ENCODE measurements at regions not wholly inside any gene's neighbourhood (a gene's known extent, or its start where the extent isn't known, plus 50 kb on each side); places are given as distances from the start of the nearest gene placed in this dataset.
"Not testable (repeated sequence)": the region's sequence is repeated elsewhere in the genome, so short reads cannot be mapped to it uniquely, and the experiment has no call there.

DNA sequence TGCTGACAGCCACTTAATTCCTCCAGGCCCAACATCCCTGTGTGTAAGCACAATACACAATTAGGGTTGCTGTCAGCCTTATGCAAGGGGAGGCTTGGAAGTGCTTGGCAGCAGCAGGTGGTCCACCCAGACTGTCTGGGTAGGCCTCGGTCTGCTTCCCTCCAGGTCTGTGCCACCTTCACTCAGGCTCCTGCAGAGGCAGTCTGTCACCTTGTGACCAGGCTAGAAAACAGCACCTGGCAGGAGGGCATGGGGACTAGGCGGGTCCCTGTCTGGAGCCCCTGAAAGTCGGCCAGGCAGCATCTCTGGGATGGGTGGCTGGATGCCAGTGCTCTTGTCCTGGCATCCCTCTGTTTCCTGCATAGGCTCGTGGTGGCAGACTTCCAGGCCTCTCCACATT lies 578.1 kb downstream of the KCNJ18 start:
- DNase-seq (ENCODE audit: low read depth, low spot score) = no peak
- TF ChIP-seq, protein P1, sequence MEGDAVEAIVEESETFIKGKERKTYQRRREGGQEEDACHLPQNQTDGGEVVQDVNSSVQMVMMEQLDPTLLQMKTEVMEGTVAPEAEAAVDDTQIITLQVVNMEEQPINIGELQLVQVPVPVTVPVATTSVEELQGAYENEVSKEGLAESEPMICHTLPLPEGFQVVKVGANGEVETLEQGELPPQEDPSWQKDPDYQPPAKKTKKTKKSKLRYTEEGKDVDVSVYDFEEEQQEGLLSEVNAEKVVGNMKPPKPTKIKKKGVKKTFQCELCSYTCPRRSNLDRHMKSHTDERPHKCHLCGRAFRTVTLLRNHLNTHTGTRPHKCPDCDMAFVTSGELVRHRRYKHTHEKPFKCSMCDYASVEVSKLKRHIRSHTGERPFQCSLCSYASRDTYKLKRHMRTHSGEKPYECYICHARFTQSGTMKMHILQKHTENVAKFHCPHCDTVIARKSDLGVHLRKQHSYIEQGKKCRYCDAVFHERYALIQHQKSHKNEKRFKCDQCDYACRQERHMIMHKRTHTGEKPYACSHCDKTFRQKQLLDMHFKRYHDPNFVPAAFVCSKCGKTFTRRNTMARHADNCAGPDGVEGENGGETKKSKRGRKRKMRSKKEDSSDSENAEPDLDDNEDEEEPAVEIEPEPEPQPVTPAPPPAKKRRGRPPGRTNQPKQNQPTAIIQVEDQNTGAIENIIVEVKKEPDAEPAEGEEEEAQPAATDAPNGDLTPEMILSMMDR (IDR thresholded peaks at IDR 0.05; ENCODE audit: insufficient read depth, low read length, missing control alignments) = no peak
- H3K4me3 ChIP-seq (ENCODE audit: low read depth, low read length) = no peak overlapping the region
- POLR2A ChIA-PET = no interaction called here
- CTCF ChIA-PET = no interaction called here

DNA sequence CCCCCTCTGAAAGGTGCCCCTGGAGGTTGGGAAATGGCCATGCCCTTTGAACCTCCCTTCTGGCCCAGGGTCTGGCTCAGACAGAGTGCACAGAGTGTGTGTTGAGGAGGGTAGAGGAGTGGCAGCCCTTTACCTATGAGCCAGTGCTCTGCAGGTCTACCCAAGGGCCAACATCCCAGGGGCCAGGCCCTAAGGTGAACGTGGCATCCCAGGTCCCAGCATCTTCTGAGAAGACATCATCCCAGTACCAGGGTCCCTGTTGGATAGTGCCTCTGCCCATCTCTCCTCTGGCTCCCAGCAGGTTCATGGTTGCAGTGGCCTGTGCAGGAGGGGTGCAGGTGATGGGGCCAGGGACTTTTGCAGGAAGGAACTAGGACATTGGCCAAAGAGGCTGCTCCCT lies 578.5 kb downstream of the KCNJ18 start:
- CTCF ChIA-PET; DNase-seq (ENCODE audit: low read depth, low spot score); POLR2A ChIA-PET; H3K4me3 ChIP-seq (ENCODE audit: low read depth, low read length): not testable (repeated sequence)

DNA sequence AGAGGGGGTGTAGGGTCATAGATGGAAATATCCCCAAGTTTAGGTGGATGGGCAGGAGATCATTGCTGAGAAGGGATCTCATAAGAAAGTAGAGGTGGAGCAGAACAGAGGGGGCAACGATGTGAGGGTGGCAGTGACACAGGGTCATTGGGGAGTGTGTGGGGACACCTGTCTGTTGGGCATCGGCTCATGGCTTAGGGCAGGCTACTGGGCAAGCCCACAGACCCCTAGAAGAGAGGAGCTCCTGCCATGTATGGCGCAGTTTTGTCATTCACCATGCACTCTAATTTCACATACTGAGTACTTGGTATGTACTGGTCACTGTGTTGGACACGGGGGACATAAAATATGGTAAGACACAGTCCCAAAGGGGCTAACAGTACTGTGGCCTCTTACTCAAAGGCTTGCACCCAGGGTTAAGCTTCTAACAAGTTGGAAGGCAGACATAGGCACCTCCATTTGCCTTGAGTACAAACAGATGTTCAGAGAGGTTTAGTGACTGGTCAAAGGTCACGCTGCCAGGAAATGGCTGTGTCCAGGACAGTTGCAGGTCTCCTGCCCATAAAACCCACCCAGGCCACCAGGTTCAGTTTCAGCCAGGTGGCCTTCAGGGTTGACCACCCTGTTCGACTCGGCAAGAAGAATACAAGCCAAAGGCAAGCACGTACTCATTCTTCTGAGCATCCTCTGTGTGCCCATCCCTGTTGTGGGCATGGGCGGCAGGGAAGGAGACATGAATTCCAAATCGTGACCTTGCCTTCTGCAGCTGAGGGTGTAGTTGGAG lies 580.2 kb downstream of the KCNJ18 start:
- ChIA-PET POLR2A (no interaction called here), CTCF (no interaction called here)
- H3K4me3 ChIP-seq (ENCODE audit: low read depth, low read length) = no peak overlapping the region
- TF ChIP-seq, protein P1 (IDR thresholded peaks at IDR 0.05; ENCODE audit: insufficient read depth, low read length, missing control alignments) = no peak
- DNase-seq (ENCODE audit: low read depth, low spot score) = no peak

DNA sequence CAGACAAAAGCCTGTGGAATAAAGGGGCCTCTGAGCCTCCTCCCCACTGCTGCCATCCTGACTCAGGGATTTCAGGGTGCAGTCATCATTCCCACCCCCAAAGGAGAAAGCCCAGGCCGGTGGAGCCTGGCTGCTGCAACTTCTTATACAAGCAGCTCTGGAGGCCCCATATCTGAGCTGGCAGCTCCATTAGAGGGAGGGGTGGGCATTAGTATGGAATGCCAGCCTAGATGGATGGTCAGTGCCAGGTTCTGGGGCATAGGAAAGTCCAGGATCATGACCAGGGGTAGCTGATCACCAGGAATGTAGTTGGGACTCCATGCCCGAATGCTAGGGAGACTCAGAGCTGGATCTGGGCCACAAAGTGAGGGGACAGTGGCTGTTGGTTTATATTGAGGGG lies 581.0 kb downstream of the KCNJ18 start:
- DNase-seq (ENCODE audit: low read depth, low spot score) = no peak
- POLR2A ChIA-PET = no interaction called here
- CTCF ChIA-PET = no interaction called here
- no peak overlapping the region for H3K4me3 ChIP-seq (ENCODE audit: low read depth, low read length)
- TF ChIP-seq, protein P1 (IDR thresholded peaks at IDR 0.05; ENCODE audit: insufficient read depth, low read length, missing control alignments) = no peak

DNA sequence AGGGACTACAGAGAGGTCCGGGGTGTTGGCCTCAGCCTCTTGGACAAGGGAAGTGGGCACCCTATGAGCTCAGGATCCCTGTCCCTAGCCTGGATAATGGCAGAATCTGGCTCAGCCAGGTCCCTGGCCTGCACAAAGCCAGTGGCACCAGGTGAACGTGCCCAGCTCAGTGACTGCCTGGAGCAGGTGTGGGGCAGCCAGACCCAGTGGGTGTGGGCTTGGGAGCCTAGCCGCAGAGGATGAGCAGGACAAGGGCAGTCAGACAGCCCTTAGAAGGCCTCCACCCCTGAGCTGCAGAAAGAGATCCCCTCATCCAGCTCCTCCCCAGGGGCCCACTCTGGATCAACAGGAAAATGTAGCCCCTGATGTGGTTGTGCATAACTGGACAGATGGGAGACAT lies 585.3 kb downstream of the KCNJ18 start:
- TF ChIP-seq, protein P1 (IDR thresholded peaks at IDR 0.05; ENCODE audit: insufficient read depth, low read length, missing control alignments) = no peak
- ChIA-PET CTCF (no interaction called here), POLR2A (no interaction called here)
- no peak for DNase-seq (ENCODE audit: low read depth, low spot score)
- no peak overlapping the region for H3K4me3 ChIP-seq (ENCODE audit: low read depth, low read length)

DNA sequence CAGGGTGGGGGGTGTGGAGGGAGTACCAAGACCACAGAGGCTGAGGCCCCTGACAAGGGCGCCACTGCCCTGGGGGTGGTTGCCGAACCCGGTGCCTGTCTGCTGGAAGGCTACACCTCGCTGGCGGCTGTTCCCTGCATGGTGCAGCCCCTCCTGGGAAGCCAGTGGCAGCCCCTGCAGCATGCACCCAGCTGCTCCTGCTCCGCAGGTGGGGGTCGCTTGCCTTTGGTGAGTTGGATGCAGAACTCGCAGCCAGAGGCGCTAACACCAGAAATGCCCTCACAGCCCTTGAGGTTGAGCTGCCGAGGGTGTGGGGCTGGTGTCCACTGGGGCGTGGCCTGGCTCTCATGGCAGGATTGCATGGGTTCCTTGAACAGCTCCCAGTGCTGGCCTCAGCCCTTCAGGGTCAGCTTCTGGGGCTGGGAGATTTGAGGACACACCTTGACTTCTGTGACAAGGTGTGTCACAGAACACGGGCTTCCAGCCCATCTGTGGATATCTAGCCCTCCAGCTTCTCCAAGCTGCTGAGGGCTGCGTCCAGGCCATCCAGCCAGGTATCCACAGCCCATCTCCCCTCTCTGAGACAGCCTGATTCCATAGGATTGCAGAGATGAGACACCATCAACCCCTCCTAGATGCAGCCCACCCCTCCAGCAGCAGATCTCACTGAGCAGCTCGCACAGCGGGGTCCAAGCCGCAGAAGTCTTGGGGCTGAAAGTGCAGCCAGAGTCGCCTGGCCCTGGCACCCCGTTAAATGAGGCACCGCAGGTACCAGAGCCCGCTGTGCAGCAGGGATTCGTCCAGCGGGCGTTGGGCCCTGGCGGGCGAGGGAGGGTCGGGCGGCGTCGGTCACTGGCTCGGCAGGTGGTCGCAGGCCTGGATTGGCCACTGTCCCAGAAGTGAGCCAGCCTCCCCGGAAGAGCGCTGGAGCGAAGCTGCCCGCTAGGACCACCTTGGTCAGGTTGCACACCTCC lies 586.3 kb downstream of the KCNJ18 start:
- POLR2A ChIA-PET = no interaction called here
- no peak for DNase-seq (ENCODE audit: low read depth, low spot score)
- TF ChIP-seq, protein P1 (IDR thresholded peaks at IDR 0.05; ENCODE audit: insufficient read depth, low read length, missing control alignments) = no peak
- CTCF ChIA-PET = no interaction called here
- H3K4me3 ChIP-seq (ENCODE audit: low read depth, low read length) = no peak overlapping the region
